ENCODE measurements at regions not wholly inside any gene's neighbourhood (a gene's known extent, or its start where the extent isn't known, plus 50 kb on each side); places are given as distances from the start of the nearest gene placed in this dataset.

GRCh38 chr4:180571516-180572055, 1671.6 kb upstream of the TENM3 start:
- ChIA-PET RAD21 (ENCODE audit: low non-redundant PET in 1 of 2, low total read pairs in 2 of 2, uncharacterized antibody in 2 of 2, unreplicated experiment in 2 of 2) (no interaction called here), CTCF (no interaction called here), POLR2A (no interaction called here)
- no peak overlapping the region for H3K4me2 ChIP-seq (ENCODE audit: low read length)
- intact Hi-C loops (cut with micrococcal nuclease) = no loop called here
- no TSS peak for BruUV-seq (replicated peaks)
- no peaks in the 10 kb centered on the region for H3K9me3 ChIP-seq (ENCODE audit: control insufficient read depth in 1 of 2, insufficient read depth in 1 of 2, low read depth in 1 of 2, low read length in 2 of 2)
- no peak overlapping the region for H2AFZ ChIP-seq (ENCODE audit: low read depth, low read length, poor library complexity, severe bottlenecking)
- H3K9me2 ChIP-seq (ENCODE audit: insufficient read depth) = no peaks in the 10 kb centered on the region
- H3K27me3 ChIP-seq (ENCODE audit: insufficient read depth, low read length) = no peaks in the 10 kb centered on the region
- H3K36me3 ChIP-seq (ENCODE audit: control insufficient read depth in 1 of 2, insufficient read depth in 2 of 2, low read length in 2 of 2) = no peaks in the 10 kb centered on the region
- no peak overlapping the region for H3K9ac ChIP-seq (ENCODE audit: low read length)
- no peak for TF ChIP-seq EZH2 (IDR thresholded peaks at IDR 0.05)
- no peak for TF ChIP-seq CEBPB (IDR thresholded peaks at IDR 0.05; ENCODE audit: low read depth)
- no peak for TF ChIP-seq FOSL1 (IDR thresholded peaks at IDR 0.05; ENCODE audit: low read depth)
- TF ChIP-seq SIN3A (IDR thresholded peaks at IDR 0.05; ENCODE audit: low read depth) = no peak
- no peak for TF ChIP-seq EGR1 (IDR thresholded peaks at IDR 0.05; ENCODE audit: low read depth)
- no peak for TF ChIP-seq ZBTB33 (IDR thresholded peaks at IDR 0.05; ENCODE audit: extremely low read depth, insufficient replicate concordance, low read length)
- no peak for TF ChIP-seq SRF (IDR thresholded peaks at IDR 0.05; ENCODE audit: low read depth)
- no peak for TF ChIP-seq ATF3 (IDR thresholded peaks at IDR 0.05)
- no peak for TF ChIP-seq ZNF274 (IDR thresholded peaks at IDR 0.05; ENCODE audit: low read depth, low read length)
- no peak for TF ChIP-seq RAD21 (IDR thresholded peaks at IDR 0.05; ENCODE audit: low read depth)
- no peak for TF ChIP-seq REST (IDR thresholded peaks at IDR 0.05; ENCODE audit: low read depth)
- no peak for TF ChIP-seq ELF1 (IDR thresholded peaks at IDR 0.05; ENCODE audit: borderline replicate concordance, low read depth)
- TF ChIP-seq EZH2phosphoT487 (IDR thresholded peaks at IDR 0.05; ENCODE audit: borderline replicate concordance) = no peak
- TF ChIP-seq CTCF (IDR thresholded peaks at IDR 0.05 in 2 of 3, conservative IDR thresholded peaks at IDR 0.05 in 1 of 3; ENCODE audit: borderline replicate concordance in 1 of 3, insufficient read depth in 1 of 3, low read depth in 2 of 3, low read length in 2 of 3) = no peak
- no peak for TF ChIP-seq YY1 (IDR thresholded peaks at IDR 0.05; ENCODE audit: extremely low read depth, insufficient replicate concordance, low read depth, low read length)
- no peak for TF ChIP-seq MAX (IDR thresholded peaks at IDR 0.05)
- no peaks in the 10 kb centered on the region for H3K4me1 ChIP-seq (ENCODE audit: control insufficient read depth in 1 of 2, insufficient read depth in 2 of 2, low read length in 2 of 2)
- DNase-seq (ENCODE audit: low read depth, low spot score) (no peak), ATAC-seq (no peak)
- H4K20me1 ChIP-seq (ENCODE audit: insufficient read depth) = no peaks in the 10 kb centered on the region
- H3K27ac ChIP-seq (ENCODE audit: low read depth, low read length) = no peak overlapping the region
- H3K4me3 ChIP-seq (replicated peaks in 1 of 2; ENCODE audit: low read depth in 1 of 2, low read length in 2 of 2) = no peak overlapping the region
- no peaks in the 10 kb centered on the region for H3K79me2 ChIP-seq (ENCODE audit: insufficient read depth, low read length)

Data from HCT116 (cell line).